Vagina (tissue), 2 donors: ENCODE measurements at regions not wholly inside any gene's neighbourhood (a gene's known extent, or its start where the extent isn't known, plus 50 kb on each side); places are given as distances from the start of the nearest gene placed in this dataset.

Experiments
- DNase-seq, 2 donors: peaks; one replicate each; pipeline ENCODE4 v3.0.0-alpha.2; 2017; ENCODE audit errors: extremely low spot score in 2 of 2
- H3K27ac ChIP-seq: fragments of 200-600 bp; sonication (generic); one replicate; pipeline ENCODE4 v1.5.1; 2019
- H3K27me3 ChIP-seq: fragments of 200-600 bp; sonication (generic); one replicate; pipeline ENCODE4 v1.5.1; 2019
- H3K36me3 ChIP-seq, 2 donors: fragments of 200-600 bp; sonication (generic); one replicate each; pipeline ENCODE4 v1.5.1; 2017 to 2019
- H3K4me1 ChIP-seq: fragments of 200-600 bp; sonication (generic); one replicate; pipeline ENCODE4 v1.5.1; 2019
- H3K4me3 ChIP-seq, 2 donors: fragments of 200-600 bp; sonication (generic); 1 replicate in 1 of 2; 2 replicates in 1 of 2; pipeline ENCODE4 v1.5.1; 2016 to 2019
- H3K9me3 ChIP-seq: fragments of 200-600 bp; sonication (generic); one replicate; pipeline ENCODE4 v1.5.1; 2019
- CTCF ChIP-seq, 3 experiments: fragments of 450-650 bp in 2 of 3; fragments of 200-600 bp in 1 of 3; sonication (generic) in 1 of 3; IDR thresholded peaks; one replicate each; pipeline ENCODE4 v1.5.1; 2017 to 2019; ENCODE audit warnings: antibody characterized with exemption in 3 of 3, mild to moderate bottlenecking in 2 of 3, moderate library complexity in 2 of 3
- POLR2A ChIP-seq, 2 donors: fragments of 450-650 bp; IDR thresholded peaks; one replicate each; pipeline ENCODE4 v1.6.1; 2017; ENCODE audit warnings: antibody characterized with exemption in 2 of 2, mild to moderate bottlenecking in 2 of 2, moderate library complexity in 2 of 2
- POLR2AphosphoS5 ChIP-seq, 2 donors: sonication (generic); formaldehyde crosslinking; IDR thresholded peaks; one replicate each; pipeline ENCODE4 v1.9.0; 2017; ENCODE audit warnings: antibody characterized with exemption in 2 of 2, mild to moderate bottlenecking in 2 of 2, low read depth in 1 of 2; ENCODE audit not compliant: insufficient read depth in 1 of 2
- intact Hi-C: fragments of 100-400 bp; cut with DNase I; formaldehyde crosslinking; loops from one replicate; pipeline ENCODE4 v1.15.1; 2023

- intact Hi-C loops: no loop called here
- TF ChIP-seq POLR2AphosphoS5 (IDR thresholded peaks at IDR 0.05; ENCODE audit: insufficient read depth in 1 of 2, low read depth in 1 of 2) (no peak), POLR2A (IDR thresholded peaks at IDR 0.05) (no peak), CTCF (IDR thresholded peaks at IDR 0.05) (no peak)
- no peaks in the 10 kb centered on the region for H3K27me3 ChIP-seq
These were observed 105.0 kb downstream of the FAT3 start for GRCh38 chr11:92329646-92330045.

GRCh38 chr11:92330114-92330513, 105.5 kb downstream of the FAT3 start:
- TF ChIP-seq POLR2AphosphoS5 (IDR thresholded peaks at IDR 0.05; ENCODE audit: insufficient read depth in 1 of 2, low read depth in 1 of 2): no peak
- TF ChIP-seq CTCF (IDR thresholded peaks at IDR 0.05): no peak
- TF ChIP-seq POLR2A (IDR thresholded peaks at IDR 0.05): no peak
- peaks cover 7% of the 10 kb centered on the region for H3K4me1 ChIP-seq
- H3K4me3 ChIP-seq: no peak overlapping the region
- no peaks in the 10 kb centered on the region for H3K9me3 ChIP-seq
- intact Hi-C loops: no loop called here
- no peaks in the 10 kb centered on the region for H3K36me3 ChIP-seq
- H3K27ac ChIP-seq: no peak overlapping the region
- no peak for DNase-seq
- no peaks in the 10 kb centered on the region for H3K27me3 ChIP-seq

More at GRCh38 chr11:92329646-92330045, 105.0 kb downstream of the FAT3 start:
- H3K4me1 ChIP-seq: peaks cover 7% of the 10 kb centered on the region
- H3K4me3 ChIP-seq: no peak overlapping the region
- H3K27ac ChIP-seq: no peak overlapping the region
- H3K36me3 ChIP-seq: no peaks in the 10 kb centered on the region
- DNase-seq: no peak
- H3K9me3 ChIP-seq: no peaks in the 10 kb centered on the region

GRCh38 chr11:92332986-92333385, 108.4 kb downstream of the FAT3 start:
- Histone ChIP-seq H3K4me1 (peaks cover 7% of the 10 kb centered on the region), H3K27ac (no peak overlapping the region), H3K4me3 (no peak overlapping the region), H3K9me3 (no peaks in the 10 kb centered on the region), H3K36me3 (no peaks in the 10 kb centered on the region), H3K27me3 (no peaks in the 10 kb centered on the region)
- DNase-seq: no peak
- intact Hi-C loops: no loop called here
- TF ChIP-seq POLR2AphosphoS5 (IDR thresholded peaks at IDR 0.05; ENCODE audit: insufficient read depth in 1 of 2, low read depth in 1 of 2) (no peak), POLR2A (IDR thresholded peaks at IDR 0.05) (no peak), CTCF (IDR thresholded peaks at IDR 0.05) (no peak)

- H3K9me3 ChIP-seq: no peaks in the 10 kb centered on the region
- DNase-seq: no peak
- H3K4me3 ChIP-seq: no peak overlapping the region
- intact Hi-C loops: no loop called here
- H3K4me1 ChIP-seq: no peaks in the 10 kb centered on the region
- H3K36me3 ChIP-seq: no peaks in the 10 kb centered on the region
- no peaks in the 10 kb centered on the region for H3K27me3 ChIP-seq
- TF ChIP-seq POLR2AphosphoS5 (IDR thresholded peaks at IDR 0.05; ENCODE audit: insufficient read depth in 1 of 2, low read depth in 1 of 2) (no peak), CTCF (IDR thresholded peaks at IDR 0.05) (no peak), POLR2A (IDR thresholded peaks at IDR 0.05) (no peak)
- H3K27ac ChIP-seq: no peak overlapping the region
These were observed 116.2 kb downstream of the FAT3 start for GRCh38 chr11:92340839-92341238.

GRCh38 chr11:92342034-92342720, 117.6 kb downstream of the FAT3 start:
- H3K4me1 ChIP-seq: no peaks in the 10 kb centered on the region
- H3K36me3 ChIP-seq: no peaks in the 10 kb centered on the region
- H3K9me3 ChIP-seq: no peaks in the 10 kb centered on the region
- TF ChIP-seq CTCF (IDR thresholded peaks at IDR 0.05) (no peak), POLR2A (IDR thresholded peaks at IDR 0.05) (no peak), POLR2AphosphoS5 (IDR thresholded peaks at IDR 0.05; ENCODE audit: insufficient read depth in 1 of 2, low read depth in 1 of 2) (no peak)
- no peak overlapping the region for H3K27ac ChIP-seq
- no peaks in the 10 kb centered on the region for H3K27me3 ChIP-seq
- intact Hi-C loops: no loop called here
- H3K4me3 ChIP-seq: no peak overlapping the region
- no peak for DNase-seq
